ENCODE measurements at regions not wholly inside any gene's neighbourhood (a gene's known extent, or its start where the extent isn't known, plus 50 kb on each side); places are given as distances from the start of the nearest gene placed in this dataset.

DNA sequence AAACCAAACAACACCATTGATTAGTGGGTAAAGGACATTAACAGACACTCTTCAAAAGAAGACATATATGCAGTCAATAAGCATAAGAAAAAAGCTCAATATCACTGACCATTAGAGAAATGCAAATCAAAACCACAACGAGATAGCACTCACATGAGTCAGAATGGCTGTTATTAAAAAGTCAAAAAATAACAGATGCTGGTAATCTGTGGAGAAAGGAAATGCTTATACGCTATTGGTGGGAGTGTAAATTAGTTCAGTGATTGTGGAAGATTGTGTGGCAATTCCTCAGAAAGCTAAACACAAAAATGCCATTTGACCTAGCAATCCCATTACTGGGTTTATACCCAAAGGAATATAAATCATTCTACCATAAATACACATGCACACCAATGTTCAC lies 182.6 kb downstream of the TRPC6 start:
- no peak for DNase-seq (ENCODE audit: low spot score)

DNA sequence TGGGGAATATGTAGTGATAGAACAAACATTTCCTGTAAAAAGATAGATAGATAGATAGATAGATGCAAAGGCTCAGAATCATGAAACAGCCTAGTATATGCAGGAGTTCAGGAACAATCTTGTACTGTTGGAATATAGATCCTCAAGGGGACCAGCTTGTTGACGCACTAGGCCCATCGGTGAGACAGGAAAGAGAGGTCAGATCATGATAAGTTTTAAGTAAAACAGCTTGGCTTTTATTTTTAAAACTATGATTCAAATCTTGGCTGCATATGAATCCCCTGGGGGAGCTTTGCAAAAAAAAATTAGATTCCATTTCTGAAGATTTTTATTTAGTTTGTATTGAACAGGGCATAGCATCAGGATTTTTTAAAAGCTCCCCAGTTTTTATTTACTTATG lies 185.8 kb downstream of the TRPC6 start:
- DNase-seq (ENCODE audit: low spot score) = no peak

DNA sequence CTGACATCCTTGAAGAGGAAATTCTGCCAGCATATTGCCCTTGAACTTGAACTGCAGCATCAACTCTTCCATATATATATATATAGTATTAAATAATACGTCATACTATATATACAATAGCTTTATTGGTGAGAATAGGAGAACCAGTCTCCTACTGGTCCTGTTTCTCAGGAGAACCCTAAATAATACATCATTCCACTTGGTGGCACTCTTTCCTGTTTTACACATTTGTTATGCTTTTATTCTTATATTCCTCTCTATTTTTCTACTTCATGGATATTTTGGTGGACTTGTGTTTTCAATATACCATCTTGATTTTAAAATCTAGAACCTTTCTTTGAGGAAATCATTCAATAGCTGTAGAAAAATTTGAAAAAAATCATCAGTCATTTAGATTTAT lies 193.3 kb downstream of the TRPC6 start:
- no peak for DNase-seq (ENCODE audit: low spot score)

GRCh38 chr11:101369835-101370234 lies 214.0 kb downstream of the TRPC6 start:
- DNase-seq (ENCODE audit: low spot score) = no peak

DNA sequence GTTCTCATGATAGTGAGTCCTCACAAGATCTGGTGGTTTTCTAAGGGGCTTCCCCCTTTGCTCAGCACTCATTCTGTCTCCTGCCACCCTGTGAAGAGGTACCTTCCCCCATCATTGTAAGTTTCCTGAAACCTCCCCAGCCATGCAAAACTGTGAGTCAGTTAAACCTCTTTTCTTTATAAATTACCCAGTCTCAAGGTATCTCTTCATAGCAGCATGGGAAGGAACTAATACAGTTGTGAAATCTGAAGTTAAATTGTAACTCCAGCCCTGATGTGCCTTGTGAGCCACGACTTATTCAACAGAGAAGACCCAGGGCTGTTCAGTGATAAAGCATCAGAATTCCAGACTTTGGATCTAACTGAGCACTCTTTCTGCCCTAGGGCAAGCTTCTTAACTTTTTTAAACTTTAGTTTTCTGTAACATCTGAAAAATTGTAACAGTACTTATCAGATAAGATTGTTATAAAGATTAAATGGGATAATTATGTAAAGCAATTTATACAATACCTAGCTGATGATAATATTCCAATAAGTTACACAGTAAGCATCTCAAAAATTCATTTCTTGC lies 220.0 kb downstream of the TRPC6 start:
- DNase-seq (ENCODE audit: low spot score) = no peak

- DNase-seq (ENCODE audit: low spot score) = no peak
Measured at GRCh38 chr11:101362643-101363042, 221.2 kb downstream of the TRPC6 start.

- DNase-seq (ENCODE audit: low spot score) = no peak
Measured at GRCh38 chr11:101357771-101358170, 226.0 kb downstream of the TRPC6 start.

DNA sequence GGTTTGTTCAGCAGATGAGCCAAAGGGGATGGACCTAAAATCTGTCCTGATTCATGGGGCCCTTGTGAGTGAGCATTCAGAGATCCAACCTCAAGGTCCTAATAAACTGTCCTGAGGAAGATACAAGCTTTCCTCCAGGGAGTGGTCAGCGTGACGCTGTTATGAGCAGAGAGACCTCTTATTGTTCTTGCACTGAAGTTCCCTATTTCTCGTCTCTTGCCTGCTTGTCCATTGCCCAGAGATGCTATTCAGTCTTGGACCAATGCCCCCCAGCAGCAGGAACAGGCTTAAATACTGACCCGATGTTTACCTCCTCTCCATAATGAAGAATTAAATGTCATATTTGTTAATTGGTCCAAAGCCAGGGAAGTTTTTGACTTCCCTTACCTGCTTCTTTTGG lies 225.2 kb upstream of the PGR start:
- no peak for DNase-seq (ENCODE audit: low spot score)

GRCh38 chr11:101348786-101349185 lies 219.2 kb upstream of the PGR start:
- no peak for DNase-seq (ENCODE audit: low spot score)

GRCh38 chr11:101346591-101346990 lies 217.0 kb upstream of the PGR start:
- DNase-seq (ENCODE audit: low spot score) = no peak

- no peak for DNase-seq (ENCODE audit: low spot score)
Measured at GRCh38 chr11:101345891-101346290, 216.3 kb upstream of the PGR start.

DNA sequence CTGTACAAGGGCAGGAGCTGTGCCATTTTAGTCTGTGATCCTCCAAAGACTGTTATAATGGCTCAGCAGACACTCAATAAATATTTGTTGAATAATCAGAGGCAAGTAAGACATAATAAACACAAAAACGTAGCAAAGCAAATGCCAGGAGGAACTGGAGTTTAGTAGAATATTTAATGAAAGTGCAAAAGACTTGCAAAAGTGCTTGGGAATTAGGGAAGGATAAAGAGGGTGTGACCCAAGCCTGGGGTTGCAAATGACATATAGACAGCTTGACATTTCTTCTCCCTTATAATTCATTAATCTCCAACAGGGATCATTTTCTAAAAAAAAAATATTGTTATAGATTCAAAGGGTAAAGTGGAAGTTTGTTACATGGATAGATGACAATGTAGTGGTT lies 212.7 kb upstream of the PGR start:
- no peak for DNase-seq (ENCODE audit: low spot score)

DNA sequence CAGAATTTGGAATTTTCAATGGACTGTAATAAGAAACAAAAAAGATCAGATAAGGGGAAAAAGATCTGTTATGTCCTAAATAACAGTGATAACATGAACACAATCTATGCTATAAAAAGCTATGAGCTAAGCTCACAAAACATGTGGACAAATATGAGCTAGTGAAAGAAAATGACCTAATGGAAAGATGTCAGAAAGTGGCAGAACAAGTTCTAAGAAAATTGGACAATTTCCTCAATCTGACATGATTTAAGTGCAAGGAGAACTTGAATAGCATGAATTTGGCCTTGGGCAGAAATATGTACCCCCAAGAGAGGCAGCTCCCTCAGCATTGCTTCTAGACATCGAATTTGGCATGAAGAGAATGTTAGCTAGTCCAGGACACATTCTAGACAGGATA lies 212.0 kb upstream of the PGR start:
- no peak for DNase-seq (ENCODE audit: low spot score)

GRCh38 chr11:101336858-101337257 lies 207.2 kb upstream of the PGR start:
- no peak for DNase-seq (ENCODE audit: low spot score)

DNA sequence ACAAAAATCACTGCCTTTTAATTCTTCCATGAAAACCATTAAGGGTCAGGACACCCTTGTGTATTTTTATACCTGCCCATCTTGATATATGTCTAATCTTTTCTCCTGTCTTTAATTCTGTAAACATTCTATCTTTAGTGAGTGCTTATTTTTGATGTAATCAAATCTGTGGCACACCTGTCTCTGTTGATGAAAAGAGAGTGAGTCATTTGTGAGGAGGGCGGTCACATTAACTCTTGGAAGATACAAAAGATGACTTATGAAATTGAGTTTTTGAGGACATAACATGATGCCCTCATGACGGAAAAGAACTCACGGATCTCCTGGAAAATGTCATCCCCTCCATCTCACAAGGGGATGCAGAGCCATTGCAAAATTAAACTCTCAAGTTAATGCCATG lies 206.5 kb upstream of the PGR start:
- no peak for DNase-seq (ENCODE audit: low spot score)

DNA sequence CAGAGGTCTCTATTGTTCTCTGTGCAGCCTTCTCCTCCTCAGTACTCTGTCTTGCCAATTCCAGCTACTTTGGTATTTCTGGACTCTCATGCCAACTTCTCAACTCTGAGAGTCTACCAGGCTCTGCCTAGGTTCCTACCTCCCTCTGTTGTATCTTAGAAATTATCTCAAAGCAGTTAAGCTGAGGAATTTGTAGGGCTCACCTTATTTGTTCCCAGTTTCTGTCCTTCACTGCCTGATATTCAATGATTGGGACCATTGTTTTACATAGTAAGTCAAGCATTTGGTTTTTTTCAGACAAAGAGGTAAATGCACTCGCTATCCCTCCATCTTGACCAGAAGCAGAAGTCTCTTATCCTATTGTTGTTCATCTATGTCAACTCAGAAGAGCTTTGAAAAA lies 205.0 kb upstream of the PGR start:
- no peak for DNase-seq (ENCODE audit: low spot score)

DNA sequence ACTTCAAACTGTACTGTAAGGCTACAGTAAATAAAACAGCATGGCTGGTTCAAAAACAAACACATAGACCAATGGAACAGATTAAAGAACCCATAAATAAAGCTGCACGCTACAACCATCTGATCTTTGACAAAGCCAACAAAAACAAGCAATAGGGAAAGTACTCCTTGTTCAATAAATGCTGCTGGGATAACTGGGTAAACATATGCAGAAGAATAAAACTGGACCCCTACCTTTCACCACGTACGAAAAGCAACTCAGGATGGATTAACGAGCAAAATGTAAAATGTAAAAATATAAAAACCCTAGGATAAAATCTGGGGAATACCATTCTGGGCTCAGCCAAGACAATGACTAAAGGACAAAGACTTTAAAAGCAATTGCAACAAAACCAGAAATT lies 201.8 kb upstream of the PGR start:
- no peak for DNase-seq (ENCODE audit: low spot score)

- DNase-seq (ENCODE audit: low spot score) = no peak
Measured at GRCh38 chr11:101327908-101328307, 198.3 kb upstream of the PGR start.

DNA sequence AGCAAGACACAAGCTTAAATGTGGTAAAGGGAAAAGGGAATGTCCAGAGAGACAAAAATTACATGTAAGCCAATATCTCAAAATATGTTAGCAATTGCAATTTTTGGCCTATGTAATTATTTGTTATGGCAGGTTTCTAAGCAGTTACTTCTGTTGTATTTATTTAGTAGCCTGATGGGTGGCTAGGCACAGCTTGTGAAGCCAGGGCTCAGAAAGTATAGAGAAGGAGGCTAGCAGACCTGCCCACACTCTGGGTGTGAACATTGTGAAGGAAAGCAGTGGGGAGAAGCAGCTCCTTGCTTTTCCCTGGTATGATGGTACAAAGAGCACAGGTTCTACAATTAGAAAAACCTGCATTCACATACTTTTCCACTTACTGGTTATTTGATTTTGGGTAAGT lies 196.5 kb upstream of the PGR start:
- no peak for DNase-seq (ENCODE audit: low spot score)

- no peak for DNase-seq (ENCODE audit: low spot score)
Measured at GRCh38 chr11:101323997-101324396, 194.4 kb upstream of the PGR start.

DNA sequence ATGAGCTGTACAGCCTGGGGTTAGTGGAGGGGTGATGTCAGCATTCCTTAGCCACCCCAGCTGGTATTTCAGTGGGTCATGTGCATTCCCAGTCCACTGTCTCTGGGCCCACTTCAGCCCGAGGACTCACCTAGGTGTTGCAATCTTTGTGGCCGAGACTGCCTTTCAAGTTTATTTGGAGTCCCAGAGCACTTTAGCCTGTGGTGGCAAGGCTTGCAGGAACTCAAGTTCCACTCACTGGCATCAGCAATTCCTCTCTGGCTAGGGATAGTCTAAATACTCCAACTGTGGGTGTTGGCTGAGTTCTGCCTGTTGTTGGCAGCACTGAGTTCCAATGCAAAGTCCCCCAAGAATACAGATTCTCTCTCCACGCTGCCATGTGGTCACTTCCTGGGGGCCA lies 191.6 kb upstream of the PGR start:
- no peak for DNase-seq (ENCODE audit: low spot score)

DNA sequence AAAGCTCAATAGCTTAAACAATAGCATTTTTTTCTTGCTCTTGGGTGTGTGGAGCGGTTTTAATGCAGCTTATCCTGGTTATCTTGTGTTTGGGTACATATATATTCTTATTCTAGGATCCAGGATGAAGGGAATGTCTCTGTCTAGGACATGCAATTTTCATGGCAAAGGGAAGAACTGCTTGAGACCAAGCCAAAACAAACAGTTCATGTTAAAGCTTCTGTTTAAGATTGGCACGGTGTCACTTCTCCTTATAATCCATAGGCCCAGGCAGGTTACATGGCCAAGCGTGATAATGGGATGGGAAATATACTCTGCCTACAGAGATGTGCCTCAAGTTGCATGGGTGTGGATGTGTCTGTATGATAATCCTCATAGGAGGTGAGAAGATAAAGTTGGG lies 177.1 kb upstream of the PGR start:
- DNase-seq (ENCODE audit: low spot score) = no peak

DNA sequence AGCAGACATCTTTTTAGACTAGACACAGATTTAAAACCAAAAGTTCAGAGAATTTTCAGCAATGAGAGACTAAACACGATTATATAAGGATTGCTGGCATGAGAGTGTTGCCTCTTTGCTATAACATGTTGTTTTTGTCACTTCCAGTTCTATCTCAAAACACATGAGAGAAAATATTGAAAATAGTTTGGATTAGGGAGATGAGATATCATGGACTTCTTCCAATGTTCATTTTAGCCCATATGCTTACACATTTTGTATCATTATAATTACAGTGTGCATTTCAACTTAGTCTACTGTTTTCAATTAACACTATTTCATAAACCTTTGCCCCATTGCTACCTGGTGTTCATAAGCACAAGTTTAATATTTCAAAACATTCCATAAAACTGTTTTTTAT lies 175.9 kb upstream of the PGR start:
- no peak for DNase-seq (ENCODE audit: low spot score)

DNA sequence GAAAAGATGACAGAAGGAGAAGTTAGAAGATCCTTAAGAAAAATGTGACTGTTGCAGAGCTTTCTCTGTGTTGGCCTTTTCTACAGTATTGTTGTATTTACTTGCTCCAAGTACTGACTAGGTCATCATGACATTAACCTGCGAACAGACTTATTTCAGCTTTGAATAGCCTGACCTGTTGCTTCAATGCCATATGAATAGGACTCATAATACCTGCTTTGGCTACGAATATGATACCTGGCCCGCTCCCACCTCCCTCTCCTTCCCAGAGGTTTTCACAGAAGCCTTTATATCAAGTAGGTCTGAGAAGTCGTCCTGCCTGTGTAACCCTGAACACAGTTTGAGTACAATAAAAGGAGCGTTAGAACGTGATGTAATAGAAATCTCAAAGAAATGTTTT lies 169.6 kb upstream of the PGR start:
- DNase-seq (ENCODE audit: low spot score) = no peak

- no peak for DNase-seq (ENCODE audit: low spot score)
Measured at GRCh38 chr11:101296896-101297295, 167.3 kb upstream of the PGR start.
